ENCODE measurements at regions not wholly inside any gene's neighbourhood (a gene's known extent, or its start where the extent isn't known, plus 50 kb on each side); places are given as distances from the start of the nearest gene placed in this dataset.

DNA sequence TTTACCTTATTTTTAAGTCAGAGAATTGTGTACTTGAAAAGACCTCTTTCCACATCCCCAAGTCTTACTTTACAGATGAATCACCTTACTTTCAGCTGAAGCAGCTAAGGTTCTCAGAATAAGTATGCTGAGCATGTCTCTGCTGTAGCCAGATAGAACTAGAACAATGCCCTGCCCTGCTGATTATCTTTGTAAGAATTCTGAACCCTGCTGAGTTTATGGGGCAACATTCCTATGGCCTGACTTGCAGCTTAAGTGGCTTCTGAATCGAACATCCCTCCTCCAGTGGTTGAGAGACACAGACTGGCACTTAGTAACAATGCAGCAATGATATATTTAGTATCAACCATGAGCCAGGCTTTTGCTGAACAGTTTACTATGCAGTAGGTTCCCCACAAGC, 592.0 kb upstream of the WWC1 start:
- WGBS (ENCODE audit: insufficient coverage) = 40% methylated on average over 1 of the region's 1 CpG
- no peak overlapping the region for H2AFZ ChIP-seq (ENCODE audit: insufficient read depth, low read depth, low read length, poor library complexity, severe bottlenecking)

DNA sequence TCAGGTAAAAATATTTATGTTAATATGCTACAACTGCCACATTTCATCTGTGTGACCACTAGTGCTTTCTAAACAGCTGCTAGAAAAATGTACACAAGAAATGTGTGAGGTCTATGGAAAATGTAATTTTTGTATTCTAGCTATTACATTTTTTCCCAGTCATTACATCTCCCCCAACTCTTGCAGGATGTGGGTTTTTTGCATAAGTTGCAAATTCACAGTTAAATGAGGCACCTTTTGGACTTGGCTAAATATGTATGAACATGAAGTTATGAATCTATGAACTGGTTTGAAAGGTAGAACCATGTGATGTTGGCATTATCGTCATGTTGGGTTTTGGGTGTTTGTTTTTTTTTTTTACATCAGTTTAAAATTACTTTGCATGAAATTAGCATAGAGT, 590.4 kb upstream of the WWC1 start:
- no peaks in the 10 kb centered on the region for H3K27me3 ChIP-seq (ENCODE audit: control insufficient read depth in 2 of 2, insufficient read depth in 2 of 2, low read length in 2 of 2)
- H3K9me3 ChIP-seq (replicated peaks in 1 of 2; ENCODE audit: control insufficient read depth in 1 of 2, insufficient read depth in 1 of 2, low read length in 2 of 2) = no peaks in the 10 kb centered on the region
- no peak overlapping the region for H3K27ac Mint-ChIP-seq
- H3K4me2 ChIP-seq (replicated peaks; ENCODE audit: extremely low read depth, low read length, poor library complexity, severe bottlenecking) = no peak overlapping the region
- peaks cover 0 to 4% (median 2%) of the 10 kb centered on the region in 3 donors for H3K27me3 Mint-ChIP-seq (ENCODE audit: low read depth in 3 of 3)
- WGBS (ENCODE audit: insufficient coverage) = no CpG with 5 or more reads among the region's 1 CpG
- no peak overlapping the region for H3K9ac ChIP-seq (ENCODE audit: insufficient read depth, low read length, poor library complexity, severe bottlenecking)
- DNase-seq = no peak
- H3K79me2 ChIP-seq (ENCODE audit: insufficient read depth, low read length) = no peaks in the 10 kb centered on the region
- H3K36me3 ChIP-seq (replicated peaks in 1 of 2; ENCODE audit: control insufficient read depth in 1 of 2, insufficient read depth in 2 of 2, low read length in 2 of 2) = no peaks in the 10 kb centered on the region
- H3K4me1 ChIP-seq (ENCODE audit: control insufficient read depth in 1 of 2, insufficient read depth in 2 of 2, low read length in 2 of 2) = no peaks in the 10 kb centered on the region
- H4K20me1 ChIP-seq (ENCODE audit: insufficient read depth, low read length) = no peaks in the 10 kb centered on the region
- no peaks in the 10 kb centered on the region for H3K36me3 Mint-ChIP-seq
- H3K4me3 ChIP-seq (replicated peaks in 1 of 3; ENCODE audit: low read depth in 2 of 3, low read length in 3 of 3) = no peak overlapping the region
- no peak overlapping the region for H2AFZ ChIP-seq (ENCODE audit: insufficient read depth, low read depth, low read length, poor library complexity, severe bottlenecking)
- TF ChIP-seq, protein P1, sequence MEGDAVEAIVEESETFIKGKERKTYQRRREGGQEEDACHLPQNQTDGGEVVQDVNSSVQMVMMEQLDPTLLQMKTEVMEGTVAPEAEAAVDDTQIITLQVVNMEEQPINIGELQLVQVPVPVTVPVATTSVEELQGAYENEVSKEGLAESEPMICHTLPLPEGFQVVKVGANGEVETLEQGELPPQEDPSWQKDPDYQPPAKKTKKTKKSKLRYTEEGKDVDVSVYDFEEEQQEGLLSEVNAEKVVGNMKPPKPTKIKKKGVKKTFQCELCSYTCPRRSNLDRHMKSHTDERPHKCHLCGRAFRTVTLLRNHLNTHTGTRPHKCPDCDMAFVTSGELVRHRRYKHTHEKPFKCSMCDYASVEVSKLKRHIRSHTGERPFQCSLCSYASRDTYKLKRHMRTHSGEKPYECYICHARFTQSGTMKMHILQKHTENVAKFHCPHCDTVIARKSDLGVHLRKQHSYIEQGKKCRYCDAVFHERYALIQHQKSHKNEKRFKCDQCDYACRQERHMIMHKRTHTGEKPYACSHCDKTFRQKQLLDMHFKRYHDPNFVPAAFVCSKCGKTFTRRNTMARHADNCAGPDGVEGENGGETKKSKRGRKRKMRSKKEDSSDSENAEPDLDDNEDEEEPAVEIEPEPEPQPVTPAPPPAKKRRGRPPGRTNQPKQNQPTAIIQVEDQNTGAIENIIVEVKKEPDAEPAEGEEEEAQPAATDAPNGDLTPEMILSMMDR (IDR thresholded peaks at IDR 0.05) = no peak
- H3K4me1 Mint-ChIP-seq = no peaks in the 10 kb centered on the region
- H3K9me3 Mint-ChIP-seq = peaks cover 0 to 3% (median 0%) of the 10 kb centered on the region in 7 donors
- intact Hi-C loops (cut with micrococcal nuclease) = no loop called here
- no peak overlapping the region for H3K27ac ChIP-seq (ENCODE audit: low read depth in 1 of 2, low read length in 2 of 2)
- no peak overlapping the region for H3K4me3 Mint-ChIP-seq

More for the DNA sequence above, 592.0 kb upstream of the WWC1 start:
- Histone ChIP-seq H3K79me2 (ENCODE audit: insufficient read depth, low read length) (no peaks in the 10 kb centered on the region), H3K4me3 (replicated peaks in 1 of 3; ENCODE audit: low read depth in 2 of 3, low read length in 3 of 3) (no peak overlapping the region), H3K9ac (ENCODE audit: insufficient read depth, low read length, poor library complexity, severe bottlenecking) (no peak overlapping the region), H3K4me2 (replicated peaks; ENCODE audit: extremely low read depth, low read length, poor library complexity, severe bottlenecking) (no peak overlapping the region), H3K36me3 (replicated peaks in 1 of 2; ENCODE audit: control insufficient read depth in 1 of 2, insufficient read depth in 2 of 2, low read length in 2 of 2) (no peaks in the 10 kb centered on the region), H3K27ac (ENCODE audit: low read depth in 1 of 2, low read length in 2 of 2) (no peak overlapping the region), H4K20me1 (ENCODE audit: insufficient read depth, low read length) (no peaks in the 10 kb centered on the region), H3K27me3 (ENCODE audit: control insufficient read depth in 2 of 2, insufficient read depth in 2 of 2, low read length in 2 of 2) (no peaks in the 10 kb centered on the region), H3K4me1 (ENCODE audit: control insufficient read depth in 1 of 2, insufficient read depth in 2 of 2, low read length in 2 of 2) (no peaks in the 10 kb centered on the region), H3K9me3 (replicated peaks in 1 of 2; ENCODE audit: control insufficient read depth in 1 of 2, insufficient read depth in 1 of 2, low read length in 2 of 2) (no peaks in the 10 kb centered on the region)
- H3K27me3 Mint-ChIP-seq (ENCODE audit: low read depth in 3 of 3) = peaks cover 0 to 4% (median 2%) of the 10 kb centered on the region in 3 donors
- intact Hi-C loops (cut with micrococcal nuclease) = no loop called here
- H3K4me1 Mint-ChIP-seq = no peaks in the 10 kb centered on the region
- H3K27ac Mint-ChIP-seq = no peak overlapping the region
- peaks cover 0 to 6% (median 0%) of the 10 kb centered on the region in 7 donors for H3K9me3 Mint-ChIP-seq
- TF ChIP-seq, protein P1 (IDR thresholded peaks at IDR 0.05) = no peak
- no peaks in the 10 kb centered on the region for H3K36me3 Mint-ChIP-seq
- H3K4me3 Mint-ChIP-seq = no peak overlapping the region
- no peak for DNase-seq

All from CD14-positive monocyte (primary cell).